Endodermal cell (in vitro differentiated cells): ENCODE measurements at regions not wholly inside any gene's neighbourhood (a gene's known extent, or its start where the extent isn't known, plus 50 kb on each side); places are given as distances from the start of the nearest gene placed in this dataset.

ENCODE experiments used
- DNase-seq: peaks from one replicate; pipeline ENCODE4 v3.0.0-alpha.2; 2017
- H3K27ac ChIP-seq: 2 replicates; pipeline ENCODE4 v1.5.1; 2013; ENCODE audit warnings: mild to moderate bottlenecking, low read depth, low read length, moderate library complexity
- H3K27me3 ChIP-seq: 2 replicates; pipeline ENCODE4 v1.6.1; 2013; ENCODE audit warnings: mild to moderate bottlenecking, low read length, moderate library complexity; ENCODE audit not compliant: insufficient read depth, control insufficient read depth, poor library complexity, severe bottlenecking
- H3K36me3 ChIP-seq: 2 replicates; pipeline ENCODE4 v1.7.0; 2013; ENCODE audit warnings: mild to moderate bottlenecking, low read length, moderate library complexity; ENCODE audit not compliant: control insufficient read depth, insufficient read depth
- H3K4me1 ChIP-seq: one replicate; pipeline ENCODE4 v1.7.0; 2013; ENCODE audit warnings: low read length; ENCODE audit not compliant: control insufficient read depth, insufficient read depth
- H3K4me3 ChIP-seq: 2 replicates; pipeline ENCODE4 v1.5.1; 2013; ENCODE audit warnings: mild to moderate bottlenecking, low read length, moderate library complexity
- H3K9ac ChIP-seq: 2 replicates; pipeline ENCODE4 v1.6.1; 2013; ENCODE audit warnings: mild to moderate bottlenecking, low read length, moderate library complexity; ENCODE audit not compliant: poor library complexity, severe bottlenecking; ENCODE audit errors: extremely low read depth
- H3K9me3 ChIP-seq: 2 replicates; pipeline ENCODE4 v1.6.1; 2013; ENCODE audit warnings: mild to moderate bottlenecking, low read length, moderate library complexity; ENCODE audit not compliant: control insufficient read depth
- H3K27ac Mint-ChIP-seq: 2 replicates; pipeline ENCODE4 v1.8.0; 2020; ENCODE audit warnings: mixed read lengths
- H3K27me3 Mint-ChIP-seq: 2 replicates; pipeline ENCODE4 v1.8.0; 2021; ENCODE audit warnings: mild to moderate bottlenecking, mixed read lengths; ENCODE audit not compliant: insufficient read depth
- H3K36me3 Mint-ChIP-seq: 2 replicates; pipeline ENCODE4 v1.8.0; 2020; ENCODE audit warnings: low read depth, mixed read lengths
- H3K4me1 Mint-ChIP-seq: 2 replicates; pipeline ENCODE4 v1.8.0; 2020; ENCODE audit warnings: mixed read lengths
- H3K4me3 Mint-ChIP-seq: 2 replicates; pipeline ENCODE4 v1.8.0; 2020; ENCODE audit warnings: mild to moderate bottlenecking, moderate library complexity, mixed read lengths
- H3K9me3 Mint-ChIP-seq: 2 replicates; pipeline ENCODE4 v1.8.0; 2020; ENCODE audit warnings: mild to moderate bottlenecking, mixed read lengths
- CTCF ChIP-seq: fragments of 200-600 bp; sonication (generic); conservative IDR thresholded peaks from 2 replicates; pipeline ENCODE4 v1.5.0; 2021; ENCODE audit warnings: antibody characterized with exemption, mild to moderate bottlenecking
- WGBS, 2 experiments: methylation state at CpG; one replicate each; pipeline versions ENCODE4 v1.1.5 to v1.1.7; 2013; ENCODE audit warnings: missing lambda C conversion rate in 2 of 2, mixed read lengths in 1 of 2; ENCODE audit not compliant: insufficient coverage in 1 of 2, insufficient read length in 1 of 2; 5-methylcytosine and 5-hydroxymethylcytosine counted together

GRCh38 chr12:131603106-131603938, 107.6 kb upstream of the SFSWAP start:
- H3K9ac ChIP-seq = no peak overlapping the region
- WGBS, 2 experiments = 73 to 91% methylated on average over 4 to 8 of the region's 8 CpGs
- H3K9me3 ChIP-seq = no peaks in the 10 kb centered on the region
- no peak overlapping the region for H3K27ac ChIP-seq
- H3K36me3 ChIP-seq = no peaks in the 10 kb centered on the region
- DNase-seq = no peak
- peaks cover 3% of the 10 kb centered on the region for H3K27me3 Mint-ChIP-seq
- no peaks in the 10 kb centered on the region for H3K4me1 ChIP-seq
- no peaks in the 10 kb centered on the region for H3K27me3 ChIP-seq
- no peaks in the 10 kb centered on the region for H3K36me3 Mint-ChIP-seq
- no peak for TF ChIP-seq CTCF
- H3K27ac Mint-ChIP-seq = no peak overlapping the region
- no peak overlapping the region for H3K4me3 Mint-ChIP-seq
- H3K4me1 Mint-ChIP-seq = peaks cover 17% of the 10 kb centered on the region
- H3K4me3 ChIP-seq = no peak overlapping the region
- no peaks in the 10 kb centered on the region for H3K9me3 Mint-ChIP-seq

- no peaks in the 10 kb centered on the region for H3K9me3 Mint-ChIP-seq
- no peak for TF ChIP-seq CTCF
- H3K4me1 Mint-ChIP-seq = peaks cover 18% of the 10 kb centered on the region
- no peak for DNase-seq
- 73 to 80% methylated on average over 14 to 21 of the region's 21 CpGs for WGBS, 2 experiments
- no peak overlapping the region for H3K27ac Mint-ChIP-seq
- Histone ChIP-seq H3K27me3 (no peaks in the 10 kb centered on the region), H3K4me1 (no peaks in the 10 kb centered on the region), H3K4me3 (no peak overlapping the region), H3K9me3 (no peaks in the 10 kb centered on the region), H3K36me3 (no peaks in the 10 kb centered on the region), H3K9ac (no peak overlapping the region), H3K27ac (peak overlapping the region; percentile 49)
- peaks cover 3% of the 10 kb centered on the region for H3K27me3 Mint-ChIP-seq
- no peak overlapping the region for H3K4me3 Mint-ChIP-seq
- H3K36me3 Mint-ChIP-seq = no peaks in the 10 kb centered on the region
Observed at GRCh38 chr12:131603939-131604795, 106.7 kb upstream of the SFSWAP start.

- Histone ChIP-seq H3K36me3 (no peaks in the 10 kb centered on the region), H3K9ac (no peak overlapping the region), H3K27ac (peak overlapping the region; percentile 49), H3K4me1 (no peaks in the 10 kb centered on the region), H3K9me3 (no peaks in the 10 kb centered on the region), H3K4me3 (no peak overlapping the region), H3K27me3 (no peaks in the 10 kb centered on the region)
- Mint-ChIP-seq H3K4me3 (no peak overlapping the region), H3K36me3 (no peaks in the 10 kb centered on the region), H3K4me1 (peaks cover 25% of the 10 kb centered on the region), H3K27ac (no peak overlapping the region), H3K27me3 (peaks cover 3% of the 10 kb centered on the region), H3K9me3 (no peaks in the 10 kb centered on the region)
- no peak for DNase-seq
- TF ChIP-seq CTCF = no peak
- 80 to 96% methylated on average over 2 to 6 of the region's 6 CpGs for WGBS, 2 experiments
Observed at GRCh38 chr12:131604859-131605258, 106.0 kb upstream of the SFSWAP start.
